Liver (tissue), 8 donors: ENCODE measurements at regions not wholly inside any gene's neighbourhood (a gene's known extent, or its start where the extent isn't known, plus 50 kb on each side); places are given as distances from the start of the nearest gene placed in this dataset.

ENCODE experiments used
- DNase-seq: peaks from one replicate; pipeline ENCODE4 v3.0.0-alpha.2; 2017; ENCODE audit warnings: low spot score
- H3K27ac ChIP-seq, 2 donors: one replicate each; pipeline ENCODE4 v1.7.0; 2013; ENCODE audit warnings: inconsistent platforms in 2 of 2, low read length in 2 of 2, control low read depth in 1 of 2, low read depth in 1 of 2, mild to moderate bottlenecking in 1 of 2
- H3K27me3 ChIP-seq, 4 donors: one replicate each; pipeline versions ENCODE4 v1.6.1 to v1.7.0; 2013; ENCODE audit warnings: low read length in 3 of 4, inconsistent platforms in 1 of 4, mild to moderate bottlenecking in 1 of 4, moderate library complexity in 1 of 4; ENCODE audit not compliant: control insufficient read depth in 4 of 4, insufficient read depth in 4 of 4
- H3K36me3 ChIP-seq, 4 donors: one replicate each; pipeline versions ENCODE4 v1.6.1 to v1.7.0; 2013; ENCODE audit warnings: low read length in 3 of 4, mild to moderate bottlenecking in 3 of 4, low read depth in 1 of 4, moderate library complexity in 1 of 4; ENCODE audit not compliant: control insufficient read depth in 4 of 4, insufficient read depth in 3 of 4
- H3K4me1 ChIP-seq, 4 donors: one replicate each; pipeline versions ENCODE4 v1.6.1 to v1.7.0; 2013; ENCODE audit warnings: low read length in 3 of 4, mild to moderate bottlenecking in 3 of 4, moderate library complexity in 1 of 4; ENCODE audit not compliant: control insufficient read depth in 4 of 4, insufficient read depth in 4 of 4
- H3K4me3 ChIP-seq, 3 donors: one replicate each; pipeline versions ENCODE4 v1.6.1 to v1.7.0; 2013; ENCODE audit warnings: low read length in 3 of 3, control low read depth in 1 of 3, low read depth in 1 of 3, mild to moderate bottlenecking in 1 of 3
- H3K9ac ChIP-seq, 2 donors: one replicate each; pipeline ENCODE4 v1.7.0; 2013; ENCODE audit warnings: low read length in 2 of 2, mild to moderate bottlenecking in 2 of 2, moderate library complexity in 2 of 2, control low read depth in 1 of 2, low read depth in 1 of 2
- H3K9me3 ChIP-seq, 4 donors: one replicate each; pipeline versions ENCODE4 v1.6.1 to v1.7.0; 2013; ENCODE audit warnings: low read length in 3 of 4; ENCODE audit not compliant: control insufficient read depth in 4 of 4
- ATF3 ChIP-seq: IDR thresholded peaks from 2 replicates; pipeline ENCODE4 v1.6.1; 2016; ENCODE audit warnings: antibody characterized with exemption
- CTCF ChIP-seq: fragments of 150-350 bp; IDR thresholded peaks from 2 replicates; pipeline ENCODE4 v1.5.1; 2017; ENCODE audit warnings: improper control_type of control experiment, low read depth, low read length; ENCODE audit not compliant: missing input control
- EGR1 ChIP-seq, 2 donors: IDR thresholded peaks; 2 replicates each; pipeline ENCODE4 v1.6.1; 2016 to 2018; ENCODE audit warnings: antibody characterized with exemption in 2 of 2, low read depth in 2 of 2
- FOXA2 ChIP-seq: IDR thresholded peaks from 2 replicates; pipeline ENCODE4 v1.6.1; 2016; ENCODE audit warnings: antibody characterized with exemption
- GABPA ChIP-seq, 2 donors: IDR thresholded peaks in 1 of 2; conservative IDR thresholded peaks in 1 of 2; 2 replicates each; pipeline ENCODE4 v1.6.1; 2016; ENCODE audit warnings: antibody characterized with exemption in 2 of 2, mild to moderate bottlenecking in 1 of 2, moderate library complexity in 1 of 2
- HNF4A ChIP-seq, 2 donors: conservative IDR thresholded peaks; 2 replicates each; pipeline ENCODE4 v1.6.1; 2016; ENCODE audit warnings: antibody characterized with exemption in 2 of 2, mild to moderate bottlenecking in 2 of 2
- HNF4G ChIP-seq: IDR thresholded peaks from 2 replicates; pipeline ENCODE4 v1.6.1; 2016; ENCODE audit warnings: antibody characterized with exemption
- RAD21 ChIP-seq, 2 donors: IDR thresholded peaks; 2 replicates each; pipeline ENCODE4 v1.6.1; 2016; ENCODE audit warnings: antibody characterized with exemption in 2 of 2, mild to moderate bottlenecking in 2 of 2
- RXRA ChIP-seq, 2 donors: IDR thresholded peaks; 2 replicates each; pipeline ENCODE4 v1.6.1; 2017 to 2018; ENCODE audit warnings: antibody characterized with exemption in 2 of 2, mild to moderate bottlenecking in 1 of 2
- WGBS: extraction: QIAGEN DNeasy Blood & Tissue Kit; methylation state at CpG from one replicate; pipeline ENCODE4 v1.1.7; 2013; 5-methylcytosine and 5-hydroxymethylcytosine counted together
- TF ChIP-seq, protein P1 (sequence below): IDR thresholded peaks from 2 replicates; pipeline ENCODE4 v1.6.1; 2016; ENCODE audit warnings: antibody characterized with exemption
- TF ChIP-seq, protein P2 (sequence below): IDR thresholded peaks from 2 replicates; pipeline ENCODE4 v1.6.1; 2016; ENCODE audit warnings: antibody characterized with exemption
- donor health status: healthy.
- donor health status: healthy.
- donor health status: healthy.
- donor health status: healthy.
- donor health status: healthy.

DNA sequence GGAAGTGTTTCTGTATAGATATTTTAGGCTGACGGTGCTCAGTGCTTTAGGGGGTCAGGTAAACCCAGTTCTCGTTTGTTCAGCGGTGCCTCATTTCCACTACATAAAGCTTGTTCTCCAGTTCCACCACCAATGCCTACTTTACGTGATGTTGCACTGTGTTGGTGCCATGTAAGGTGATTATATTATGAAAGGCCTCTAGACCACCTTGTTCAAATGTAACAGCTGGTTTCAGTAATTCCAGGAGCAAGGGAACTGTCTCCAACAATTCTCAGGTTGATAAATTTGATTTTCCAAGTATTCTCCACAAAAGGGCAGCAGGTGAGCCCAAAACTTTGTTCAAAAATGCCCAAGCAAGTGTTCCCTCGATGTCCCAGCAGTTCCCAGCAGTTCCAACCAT is 83.7 kb upstream of the SEPTIN5 start:
- TF ChIP-seq FOXA2, result no peak
- H3K27ac ChIP-seq, result no peak overlapping the region
- no peaks in the 10 kb centered on the region for H3K27me3 ChIP-seq
- no peaks in the 10 kb centered on the region for H3K4me1 ChIP-seq
- H3K9ac ChIP-seq, result no peak overlapping the region
- H3K36me3 ChIP-seq, result no peaks in the 10 kb centered on the region
- H3K9me3 ChIP-seq, result no peaks in the 10 kb centered on the region
- H3K4me3 ChIP-seq, result no peak overlapping the region
- DNase-seq, result no peak
- WGBS, result 76% methylated on average over 5 of the region's 5 CpGs

DNA sequence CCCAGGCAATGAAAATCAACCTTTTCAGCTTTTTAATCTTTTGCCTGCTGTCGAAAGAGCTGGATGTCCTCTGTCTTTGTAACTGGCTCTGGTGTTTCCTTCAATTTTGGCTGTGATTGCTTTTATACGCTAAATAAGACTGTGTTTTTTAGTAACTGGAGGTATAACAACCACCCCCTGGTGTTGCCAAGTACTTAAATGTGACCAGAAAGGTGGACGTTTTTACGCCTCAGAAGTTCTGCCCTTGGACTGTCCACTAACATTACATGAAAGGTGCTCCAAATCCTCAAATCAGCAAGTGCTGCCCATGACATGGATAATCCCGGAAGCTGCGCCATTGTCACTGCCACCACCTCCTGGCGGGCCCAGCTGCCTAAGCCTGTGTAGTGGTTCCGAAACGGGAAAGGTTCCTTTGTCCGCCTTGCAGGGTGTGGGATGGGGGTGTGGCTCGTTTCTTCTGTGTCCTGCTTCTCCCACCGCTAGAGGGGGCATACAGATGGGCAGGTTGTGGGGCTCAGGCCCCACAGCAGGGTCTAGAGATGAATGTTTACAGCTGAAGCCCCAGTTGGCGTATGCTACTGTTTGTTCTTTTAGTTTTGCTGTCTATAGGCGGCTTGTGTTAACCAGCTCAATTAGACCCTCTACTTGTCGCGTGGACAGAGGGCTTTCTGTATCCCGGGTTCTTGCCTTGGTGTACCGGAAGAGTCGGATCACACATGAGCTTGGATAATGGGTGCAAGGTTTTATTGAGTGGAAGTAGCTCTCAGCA is 82.2 kb upstream of the SEPTIN5 start:
- Histone ChIP-seq H3K27ac (no peak overlapping the region), H3K36me3 (no peaks in the 10 kb centered on the region), H3K27me3 (no peaks in the 10 kb centered on the region), H3K4me1 (no peaks in the 10 kb centered on the region), H3K9ac (no peak overlapping the region), H3K4me3 (no peak overlapping the region), H3K9me3 (no peaks in the 10 kb centered on the region)
- no peak for DNase-seq
- TF ChIP-seq HNF4G, result no peak
- peak; percentile 2 for TF ChIP-seq CTCF
- 62% methylated on average over 19 of the region's 19 CpGs for WGBS

DNA sequence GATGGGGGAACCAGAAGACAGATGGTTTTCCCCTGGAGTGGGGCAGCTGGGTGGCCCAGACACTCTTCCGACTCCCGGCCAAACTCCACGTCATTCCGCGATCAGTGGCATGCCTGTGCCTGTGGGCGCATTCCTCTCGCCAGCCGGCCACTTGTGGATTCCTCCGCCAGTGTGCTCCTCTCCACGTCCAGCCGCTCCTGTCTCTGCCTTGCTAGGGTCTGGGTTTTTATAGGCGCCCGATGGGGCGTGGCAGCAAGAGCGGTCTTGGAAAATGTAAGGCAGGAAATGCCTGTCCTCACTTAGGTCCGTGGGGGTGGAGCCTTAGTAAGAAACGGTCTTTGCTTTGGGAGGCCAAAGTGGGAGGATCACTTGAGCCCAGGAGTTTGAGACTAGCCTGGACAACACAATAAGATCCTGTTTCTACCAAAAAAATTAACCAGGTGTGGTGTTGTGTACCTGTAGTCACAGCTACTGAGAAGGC is 81.6 kb upstream of the SEPTIN5 start:
- WGBS, result 87% methylated on average over 17 of the region's 17 CpGs

GRCh38 chr22:19634226-19634975 is 79.9 kb upstream of the SEPTIN5 start:
- Histone ChIP-seq H3K9me3 (no peaks in the 10 kb centered on the region), H3K27me3 (no peaks in the 10 kb centered on the region), H3K9ac (no peak overlapping the region), H3K4me1 (no peaks in the 10 kb centered on the region), H3K27ac (no peak overlapping the region), H3K4me3 (no peak overlapping the region), H3K36me3 (no peaks in the 10 kb centered on the region)
- no peak for DNase-seq
- TF ChIP-seq EGR1 (IDR thresholded peaks at IDR 0.05; ENCODE audit: low read depth in 2 of 2), result no peak
- no peak for TF ChIP-seq RAD21 (IDR thresholded peaks at IDR 0.05)
- TF ChIP-seq, protein P1, sequence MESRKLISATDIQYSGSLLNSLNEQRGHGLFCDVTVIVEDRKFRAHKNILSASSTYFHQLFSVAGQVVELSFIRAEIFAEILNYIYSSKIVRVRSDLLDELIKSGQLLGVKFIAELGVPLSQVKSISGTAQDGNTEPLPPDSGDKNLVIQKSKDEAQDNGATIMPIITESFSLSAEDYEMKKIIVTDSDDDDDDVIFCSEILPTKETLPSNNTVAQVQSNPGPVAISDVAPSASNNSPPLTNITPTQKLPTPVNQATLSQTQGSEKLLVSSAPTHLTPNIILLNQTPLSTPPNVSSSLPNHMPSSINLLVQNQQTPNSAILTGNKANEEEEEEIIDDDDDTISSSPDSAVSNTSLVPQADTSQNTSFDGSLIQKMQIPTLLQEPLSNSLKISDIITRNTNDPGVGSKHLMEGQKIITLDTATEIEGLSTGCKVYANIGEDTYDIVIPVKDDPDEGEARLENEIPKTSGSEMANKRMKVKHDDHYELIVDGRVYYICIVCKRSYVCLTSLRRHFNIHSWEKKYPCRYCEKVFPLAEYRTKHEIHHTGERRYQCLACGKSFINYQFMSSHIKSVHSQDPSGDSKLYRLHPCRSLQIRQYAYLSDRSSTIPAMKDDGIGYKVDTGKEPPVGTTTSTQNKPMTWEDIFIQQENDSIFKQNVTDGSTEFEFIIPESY, result no peak
- TF ChIP-seq HNF4A (conservative IDR thresholded peaks at IDR 0.05), result no peak
- no peak for TF ChIP-seq RXRA (IDR thresholded peaks at IDR 0.05)
- TF ChIP-seq, protein P2, sequence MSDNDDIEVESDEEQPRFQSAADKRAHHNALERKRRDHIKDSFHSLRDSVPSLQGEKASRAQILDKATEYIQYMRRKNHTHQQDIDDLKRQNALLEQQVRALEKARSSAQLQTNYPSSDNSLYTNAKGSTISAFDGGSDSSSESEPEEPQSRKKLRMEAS, result no peak
- no peak for TF ChIP-seq GABPA (IDR thresholded peaks at IDR 0.05 in 1 of 2, conservative IDR thresholded peaks at IDR 0.05 in 1 of 2)
- TF ChIP-seq FOXA2, result no peak
- 90% methylated on average over 23 of the region's 23 CpGs for WGBS

More for the DNA sequence above, 81.6 kb upstream of the SEPTIN5 start:
- no peak overlapping the region for H3K27ac ChIP-seq
- H3K27me3 ChIP-seq, result no peaks in the 10 kb centered on the region
- H3K9ac ChIP-seq, result no peak overlapping the region
- no peaks in the 10 kb centered on the region for H3K4me1 ChIP-seq
- H3K9me3 ChIP-seq, result no peaks in the 10 kb centered on the region
- TF ChIP-seq ATF3, result no peak
- H3K4me3 ChIP-seq, result no peak overlapping the region
- no peak for DNase-seq
- H3K36me3 ChIP-seq, result no peaks in the 10 kb centered on the region
